Activated B cell treated with CpG ODN at 0.5 μM for 24 hours (primary cell): ENCODE measurements at regions not wholly inside any gene's neighbourhood (a gene's known extent, or its start where the extent isn't known, plus 50 kb on each side); places are given as distances from the start of the nearest gene placed in this dataset.

Experiments used
- ATAC-seq: fragments of 200-7000 bp; cut with Tn5 transposase; one replicate; pipeline ENCODE4 v1.10.0; 2021; ENCODE audit warnings: low read depth, mild to moderate bottlenecking, moderate library complexity
- CTCF ChIA-PET: fragments of 350-600 bp; sonication (Branson Sonifier 250); formaldehyde crosslinking; loops from one replicate; lab custom pipeline; 2021; ENCODE audit warnings: antibody characterized with exemption; lab: Charles Lee
- POLR2A ChIA-PET: fragments of 350-600 bp; sonication (Branson Sonifier 250); formaldehyde crosslinking; loops from one replicate; lab custom pipeline; 2021; ENCODE audit warnings: antibody characterized with exemption; lab: Charles Lee
- DNase-seq: peaks from one replicate; pipeline ENCODE4 v3.0.0; 2022
- H3K27ac Mint-ChIP-seq: one replicate; pipeline ENCODE4 v1.8.0; 2020; ENCODE audit warnings: mixed read lengths
- H3K27me3 Mint-ChIP-seq: one replicate; pipeline ENCODE4 v1.8.0; 2021; ENCODE audit warnings: mixed read lengths
- H3K36me3 Mint-ChIP-seq: one replicate; pipeline ENCODE4 v1.8.0; 2021; ENCODE audit warnings: low read depth, mixed read lengths
- H3K4me1 Mint-ChIP-seq: one replicate; pipeline ENCODE4 v1.8.0; 2021; ENCODE audit warnings: mixed read lengths
- H3K4me3 Mint-ChIP-seq: one replicate; pipeline ENCODE4 v1.8.0; 2020; ENCODE audit warnings: mild to moderate bottlenecking, mixed read lengths
- H3K9me3 Mint-ChIP-seq: one replicate; pipeline ENCODE4 v1.8.0; 2020; ENCODE audit warnings: mixed read lengths
- CTCF ChIP-seq: fragments of 200-600 bp; IDR thresholded peaks from one replicate; pipeline ENCODE4 v1.8.0; 2022; ENCODE audit warnings: antibody characterized with exemption, mild to moderate bottlenecking
- intact Hi-C: fragments of 100-400 bp; cut with micrococcal nuclease; formaldehyde crosslinking; loops from one replicate; pipeline ENCODE4 v1.15.1; 2024

- Mint-ChIP-seq H3K9me3 (no peaks in the 10 kb centered on the region), H3K27ac (no peak overlapping the region), H3K36me3 (no peaks in the 10 kb centered on the region), H3K27me3 (peaks cover 19% of the 10 kb centered on the region), H3K4me3 (no peak overlapping the region), H3K4me1 (no peaks in the 10 kb centered on the region)
- DNase-seq (no peak), ATAC-seq (no peak)
- ChIA-PET POLR2A (no interaction called here), CTCF (no interaction called here)
- TF ChIP-seq CTCF = no peak
- intact Hi-C loops = no loop called here
Measured at GRCh38 chr5:15031180-15031579, 159.6 kb upstream of the ANKH start.

- intact Hi-C loops = no loop called here
- Mint-ChIP-seq H3K4me3 (no peak overlapping the region), H3K36me3 (no peaks in the 10 kb centered on the region), H3K27me3 (peaks cover 24% of the 10 kb centered on the region), H3K9me3 (no peaks in the 10 kb centered on the region), H3K27ac (no peak overlapping the region), H3K4me1 (no peaks in the 10 kb centered on the region)
- ChIA-PET CTCF (no interaction called here), POLR2A (no interaction called here)
- ATAC-seq (no peak), DNase-seq (no peak)
- no peak for TF ChIP-seq CTCF
Measured at GRCh38 chr5:15027764-15028163, 156.2 kb upstream of the ANKH start.

DNA sequence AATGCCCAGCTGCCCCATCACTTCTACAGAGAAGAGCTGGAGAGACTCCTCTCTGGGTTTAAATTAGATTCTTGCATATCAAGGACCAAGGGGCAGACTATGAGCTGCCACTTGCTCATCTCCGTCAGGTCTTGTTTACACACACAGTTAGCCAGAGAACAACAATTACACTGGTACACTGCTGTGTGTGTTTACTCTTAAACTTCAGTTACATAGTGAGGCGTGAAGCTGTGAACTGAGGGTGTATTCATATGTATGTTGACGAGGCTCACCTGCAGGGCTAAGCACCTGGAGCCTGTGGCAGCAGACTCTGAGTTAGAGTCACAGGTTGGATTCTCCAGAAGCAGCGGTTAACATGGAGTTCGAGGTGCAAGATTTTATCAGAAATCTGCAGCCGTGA is 155.4 kb upstream of the ANKH start:
- DNase-seq (no peak), ATAC-seq (no peak)
- Mint-ChIP-seq H3K4me3 (no peak overlapping the region), H3K36me3 (no peaks in the 10 kb centered on the region), H3K4me1 (no peaks in the 10 kb centered on the region), H3K9me3 (no peaks in the 10 kb centered on the region), H3K27me3 (peaks cover 24% of the 10 kb centered on the region), H3K27ac (no peak overlapping the region)
- no peak for TF ChIP-seq CTCF
- intact Hi-C loops = no loop called here
- ChIA-PET POLR2A (no interaction called here), CTCF (no interaction called here)

DNA sequence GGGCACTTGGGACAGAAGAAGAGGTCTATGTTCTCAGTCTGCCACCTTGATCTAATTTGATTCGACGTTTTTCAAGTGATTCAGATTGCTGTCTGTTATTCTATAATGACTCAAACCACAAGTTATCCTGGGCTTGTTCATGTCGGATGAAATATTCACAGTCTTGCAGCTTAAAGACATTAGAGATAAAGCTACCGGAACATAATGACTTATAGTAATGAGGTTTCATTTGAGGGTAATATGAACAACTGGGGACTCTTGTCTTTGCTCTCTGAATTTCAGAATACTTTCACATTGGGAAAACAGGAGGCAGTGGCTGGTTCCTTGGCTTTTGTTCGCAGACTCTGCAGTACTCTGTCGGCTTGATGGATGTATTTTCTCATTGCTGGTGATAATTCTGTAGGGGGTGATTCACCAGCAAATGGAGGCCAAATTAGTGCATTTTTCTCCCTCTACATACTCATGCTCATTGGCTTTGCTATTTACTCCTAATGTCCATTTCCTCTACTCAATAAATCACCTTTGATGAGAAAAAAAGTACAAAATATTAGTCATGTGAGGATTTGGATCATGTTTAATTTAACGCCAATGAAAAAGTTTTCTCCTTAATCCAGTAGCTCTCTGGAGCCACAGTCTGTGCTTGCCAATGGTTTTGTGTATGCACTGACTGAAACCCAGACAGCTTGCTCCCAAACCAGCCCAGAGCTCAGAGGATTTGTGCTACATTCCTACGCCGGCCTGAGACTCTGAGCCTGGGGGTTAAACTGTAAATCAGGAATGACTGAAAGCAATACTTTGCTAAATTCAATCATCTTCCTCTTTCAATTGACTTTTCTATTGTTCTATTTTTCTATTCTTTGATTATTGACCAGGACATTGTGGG is 154.7 kb upstream of the ANKH start:
- H3K4me3 Mint-ChIP-seq = no peak overlapping the region
- ChIA-PET CTCF (no interaction called here), POLR2A (no interaction called here)
- H3K27ac Mint-ChIP-seq = no peak overlapping the region
- H3K4me1 Mint-ChIP-seq = no peaks in the 10 kb centered on the region
- ATAC-seq = no peak
- H3K36me3 Mint-ChIP-seq = no peaks in the 10 kb centered on the region
- no peak for DNase-seq
- intact Hi-C loops = no loop called here
- no peaks in the 10 kb centered on the region for H3K9me3 Mint-ChIP-seq
- no peak for TF ChIP-seq CTCF
- peaks cover 24% of the 10 kb centered on the region for H3K27me3 Mint-ChIP-seq

DNA sequence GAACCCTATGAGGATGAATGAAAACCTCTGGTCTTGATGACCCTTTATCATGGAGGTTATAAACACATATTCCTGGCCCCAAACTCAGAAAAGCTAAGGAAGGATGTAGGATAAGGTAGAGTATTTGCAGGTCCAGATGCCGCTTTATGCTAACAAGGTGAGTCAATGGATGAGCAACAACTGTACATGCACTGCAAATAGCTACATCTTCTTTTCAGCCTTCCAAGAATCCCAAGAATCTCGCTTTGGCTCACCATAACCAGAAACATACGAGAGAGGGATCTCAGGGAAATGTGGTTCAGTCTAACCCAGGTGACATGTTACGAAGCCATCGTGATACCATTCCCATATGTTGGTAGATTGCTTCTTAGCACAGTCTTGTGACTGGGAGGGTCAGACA is 152.3 kb upstream of the ANKH start:
- intact Hi-C loops = no loop called here
- CTCF ChIA-PET = no interaction called here
- Mint-ChIP-seq H3K36me3 (no peaks in the 10 kb centered on the region), H3K27me3 (peaks cover 16% of the 10 kb centered on the region), H3K4me3 (no peak overlapping the region), H3K9me3 (no peaks in the 10 kb centered on the region), H3K27ac (no peak overlapping the region), H3K4me1 (no peaks in the 10 kb centered on the region)
- POLR2A ChIA-PET = interaction anchor here (0.6 kb wide), 1 partner anchor 1330 kb away, joined by 3 read pairs; no protein-coding TSS in a partner anchor
- ATAC-seq (no peak), DNase-seq (no peak)
- no peak for TF ChIP-seq CTCF
